ENCODE measurements at regions not wholly inside any gene's neighbourhood (a gene's known extent, or its start where the extent isn't known, plus 50 kb on each side); places are given as distances from the start of the nearest gene placed in this dataset.

GRCh38 chr19:29075149-29075548, 137.8 kb downstream of the UQCRFS1 start:
- Histone ChIP-seq H3K4me2 (no peak overlapping the region), H3K4me3 (no peak overlapping the region), H3K9me3 (peaks cover 7% of the 10 kb centered on the region; the same call in 1 of the 3 replicates), H3K4me1 (no peaks in the 10 kb centered on the region), H3K27ac (no peak overlapping the region)
- ChIA-PET CTCF (interaction anchor here (0.8 to 2.4 kb wide), 4 partner anchors 8 to 20 kb away, joined by 3 to 8 read pairs (median 5); no protein-coding TSS in a partner anchor), POLR2A (no interaction called here)
- FAIRE-seq (no peak), ATAC-seq (no peak), DNase-seq (ENCODE audit: low read depth in 1 of 2, low spot score in 1 of 2) (no peak)
- 3% methylated on average over 2 of the region's 2 CpGs for WGBS (ENCODE audit: missing lambda C conversion rate)
- no peak for TF ChIP-seq KDM5A (IDR thresholded peaks at IDR 0.05)
- no peak for TF ChIP-seq TFCP2L1 (CRISPR knock-in tag; IDR thresholded peaks at IDR 0.05)
- TF ChIP-seq HOXA7 (CRISPR knock-in tag; IDR thresholded peaks at IDR 0.05) = no peak
- no peak for TF ChIP-seq RFX5 (IDR thresholded peaks at IDR 0.05)
- TF ChIP-seq CBX2 (IDR thresholded peaks at IDR 0.05; ENCODE audit: borderline replicate concordance, low read depth) = no peak
- TF ChIP-seq GATA3 (IDR thresholded peaks at IDR 0.05; ENCODE audit: borderline replicate concordance) = no peak
- TF ChIP-seq NFE2L2 (conservative IDR thresholded peaks at IDR 0.05; ENCODE audit: low read length) = no peak
- TF ChIP-seq FOXS1 (CRISPR knock-in tag; IDR thresholded peaks at IDR 0.05) = no peak
- TF ChIP-seq HOXB5 (CRISPR knock-in tag; IDR thresholded peaks at IDR 0.05) = no peak
- no peak for TF ChIP-seq MYC (IDR thresholded peaks at IDR 0.05; ENCODE audit: borderline replicate concordance, low read length)
- TF ChIP-seq POLR2A (IDR thresholded peaks at IDR 0.05; ENCODE audit: low read length) = no peak
- TF ChIP-seq HOXB13 (CRISPR knock-in tag; IDR thresholded peaks at IDR 0.05; ENCODE audit: low read depth) = no peak
- no peak for TF ChIP-seq HEYL (CRISPR knock-in tag; IDR thresholded peaks at IDR 0.05)
- no peak for TF ChIP-seq EHMT2 (IDR thresholded peaks at IDR 0.05; ENCODE audit: low read depth)
- no peak for TF ChIP-seq ESRRA (IDR thresholded peaks at IDR 0.05; ENCODE audit: borderline replicate concordance, low read length)

- Histone ChIP-seq H3K9me3 (peaks cover 7% of the 10 kb centered on the region; the same call in 1 of the 3 replicates), H3K4me3 (no peak overlapping the region), H3K4me2 (no peak overlapping the region), H3K4me1 (no peaks in the 10 kb centered on the region), H3K27ac (no peak overlapping the region)
- WGBS (ENCODE audit: missing lambda C conversion rate) = 26% methylated on average over 5 of the region's 5 CpGs
- no peak for DNase-seq (ENCODE audit: low read depth in 1 of 2, low spot score in 1 of 2)
- ChIA-PET POLR2A (no interaction called here), CTCF (interaction anchor here (2.4 kb wide), 1 partner anchor 17 kb away, joined by 7 read pairs; no protein-coding TSS in a partner anchor)
- ATAC-seq = no peak
- no peak for FAIRE-seq
- TF ChIP-seq CEBPB (IDR thresholded peaks at IDR 0.05) (no peak), GATA3 (IDR thresholded peaks at IDR 0.05; ENCODE audit: borderline replicate concordance) (no peak), JUN (IDR thresholded peaks at IDR 0.05) (no peak), CTCF (IDR thresholded peaks at IDR 0.05) (no peak)
Observed at GRCh38 chr19:29074579-29074978, 138.4 kb downstream of the UQCRFS1 start.

- H3K4me3 ChIP-seq = no peak overlapping the region
- H3K27ac ChIP-seq = no peak overlapping the region
- TF ChIP-seq REST (IDR thresholded peaks at IDR 0.05) (no peak), NFE2L2 (conservative IDR thresholded peaks at IDR 0.05; ENCODE audit: low read length) (no peak), BCL3 (IDR thresholded peaks at IDR 0.05) (no peak), CBX2 (IDR thresholded peaks at IDR 0.05; ENCODE audit: borderline replicate concordance, low read depth) (no peak), RCOR1 (IDR thresholded peaks at IDR 0.05; ENCODE audit: low read depth, low read length) (no peak), NPAS2 (CRISPR knock-in tag; IDR thresholded peaks at IDR 0.05; ENCODE audit: borderline replicate concordance) (no peak), CHD2 (IDR thresholded peaks at IDR 0.05; ENCODE audit: low read length, partially characterized antibody) (no peak), E2F6 (IDR thresholded peaks at IDR 0.05; ENCODE audit: borderline replicate concordance, low read depth) (no peak), ZNF302 (CRISPR knock-in tag; IDR thresholded peaks at IDR 0.05) (no peak), FOSB (CRISPR knock-in tag; IDR thresholded peaks at IDR 0.05) (no peak), ZC3H11A (IDR thresholded peaks at IDR 0.05) (no peak), EHF (CRISPR knock-in tag; IDR thresholded peaks at IDR 0.05) (no peak), ZFP36 (IDR thresholded peaks at IDR 0.05; ENCODE audit: borderline replicate concordance, partially characterized antibody) (no peak), HOXB13 (CRISPR knock-in tag; IDR thresholded peaks at IDR 0.05; ENCODE audit: low read depth) (no peak)
- ChIA-PET POLR2A (no interaction called here), CTCF (interaction anchor here (2.5 kb wide), 1 partner anchor 8 kb away, joined by 8 read pairs; no protein-coding TSS in a partner anchor)
- no peaks in the 10 kb centered on the region; the same call in 2 of the 3 replicates for H3K9me3 ChIP-seq
- no peaks in the 10 kb centered on the region for H3K4me1 ChIP-seq
- 10% methylated on average over 2 of the region's 2 CpGs for WGBS (ENCODE audit: missing lambda C conversion rate)
- FAIRE-seq (no peak), ATAC-seq (no peak), DNase-seq (ENCODE audit: low read depth in 1 of 2, low spot score in 1 of 2) (no peak)
- H3K4me2 ChIP-seq = no peak overlapping the region
Observed at GRCh38 chr19:29067831-29068230, 145.1 kb downstream of the UQCRFS1 start.

Measured in A549 (cell line).